Activated naive CD8-positive, alpha-beta T cell treated with anti-CD3 and anti-CD28 coated beads, Interleukin-2, amount 50 U/mL, for 24 hours (primary cell): ENCODE measurements at regions not wholly inside any gene's neighbourhood (a gene's known extent, or its start where the extent isn't known, plus 50 kb on each side); places are given as distances from the start of the nearest gene placed in this dataset.
"Not testable (repeated sequence)": the region's sequence is repeated elsewhere in the genome, so short reads cannot be mapped to it uniquely, and the experiment has no call there.

Experiments
- ATAC-seq: fragments of 150-1000 bp; cut with Tn5 transposase; one replicate; pipeline ENCODE4 v1.10.0; 2021
- DNase-seq: peaks from one replicate; pipeline ENCODE4 v3.0.0; 2021
- H3K27ac Mint-ChIP-seq: one replicate; pipeline ENCODE4 v1.8.0; 2021; ENCODE audit warnings: mild to moderate bottlenecking, mixed read lengths
- H3K27me3 Mint-ChIP-seq: one replicate; pipeline ENCODE4 v1.8.0; 2021; ENCODE audit warnings: mixed read lengths
- H3K36me3 Mint-ChIP-seq: one replicate; pipeline ENCODE4 v1.8.0; 2021; ENCODE audit warnings: low read depth, mixed read lengths
- H3K4me1 Mint-ChIP-seq: one replicate; pipeline ENCODE4 v1.8.0; 2021; ENCODE audit warnings: mixed read lengths
- H3K4me3 Mint-ChIP-seq: one replicate; pipeline ENCODE4 v1.8.0; 2021; ENCODE audit warnings: mild to moderate bottlenecking, moderate library complexity, mixed read lengths
- H3K9me3 Mint-ChIP-seq: one replicate; pipeline ENCODE4 v1.8.0; 2021; ENCODE audit warnings: mixed read lengths

DNA sequence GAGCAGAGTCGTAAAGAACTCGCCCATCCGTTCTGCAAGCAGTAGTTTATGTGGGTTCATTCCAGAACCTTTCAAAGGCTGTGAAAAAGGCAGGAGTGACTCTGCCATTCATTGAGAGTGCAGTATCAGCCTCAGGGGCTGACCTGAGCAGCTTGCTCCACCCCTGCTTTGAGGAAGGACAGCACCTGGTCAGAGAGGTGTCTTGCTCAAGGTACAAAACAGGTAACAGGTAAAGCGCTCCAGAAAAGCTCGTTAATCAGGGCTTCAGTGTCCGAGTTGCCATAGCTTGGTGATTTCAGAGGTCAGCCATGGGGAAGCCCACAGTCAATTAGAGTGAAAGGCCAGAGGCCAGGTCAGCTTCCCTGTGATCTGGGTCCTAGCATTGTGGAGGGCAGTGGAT, 251.1 kb downstream of the ABCC12 start:
- Mint-ChIP-seq H3K27me3 (no peaks in the 10 kb centered on the region), H3K9me3 (no peaks in the 10 kb centered on the region), H3K4me3 (no peak overlapping the region)

DNA sequence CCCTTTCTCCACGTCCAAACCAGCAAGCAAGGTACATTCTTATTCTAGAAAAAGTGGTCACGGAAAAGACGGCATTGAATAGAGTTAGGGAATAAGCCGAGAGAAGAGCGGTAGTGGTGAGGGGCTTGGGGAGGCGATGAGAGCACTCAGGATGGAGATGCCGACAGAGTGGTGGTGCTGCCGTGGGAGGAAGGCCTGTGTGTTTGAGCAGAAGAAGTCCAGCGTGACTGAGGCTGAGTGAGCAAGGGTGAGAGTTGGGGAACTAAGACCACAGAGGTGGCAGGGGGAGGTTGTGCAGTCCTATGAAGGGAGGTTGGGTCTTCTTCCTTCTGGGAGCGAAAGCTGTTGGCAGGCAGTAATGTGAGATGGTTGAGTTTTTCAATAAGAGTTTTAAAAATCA, 252.3 kb downstream of the ABCC12 start:
- no peak for ATAC-seq
- Mint-ChIP-seq H3K9me3 (peaks cover 6% of the 10 kb centered on the region), H3K4me3 (no peak overlapping the region), H3K4me1 (no peaks in the 10 kb centered on the region), H3K36me3 (no peaks in the 10 kb centered on the region), H3K27ac (no peak overlapping the region), H3K27me3 (no peaks in the 10 kb centered on the region)
- DNase-seq: no peak

More for the DNA sequence above, 251.1 kb downstream of the ABCC12 start:
- Mint-ChIP-seq H3K36me3 (no peaks in the 10 kb centered on the region), H3K27ac (no peak overlapping the region), H3K4me1 (no peaks in the 10 kb centered on the region)
- ATAC-seq: no peak
- no peak for DNase-seq

DNA sequence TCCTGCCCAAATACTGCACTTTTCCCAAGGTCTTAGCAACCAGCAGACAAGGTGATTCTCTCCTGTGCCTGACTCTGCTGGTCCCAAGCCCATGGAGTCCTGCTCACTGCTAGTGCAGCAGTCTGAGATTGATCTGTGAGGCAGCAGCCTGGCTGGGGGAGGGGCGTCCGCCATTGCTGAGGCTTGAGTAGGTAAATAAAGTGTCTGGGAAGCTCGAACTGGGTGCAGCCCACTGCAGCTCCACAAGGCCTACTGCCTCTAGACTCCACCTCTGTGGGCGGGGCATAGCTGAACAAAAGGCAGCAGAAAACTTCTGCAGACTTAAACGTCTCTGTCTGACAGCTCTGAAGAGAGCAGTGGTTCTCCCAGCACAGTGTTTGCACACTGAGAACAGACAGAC, 258.7 kb downstream of the ABCC12 start:
- H3K4me3 Mint-ChIP-seq, H3K36me3 Mint-ChIP-seq, H3K27me3 Mint-ChIP-seq, ATAC-seq, DNase-seq, H3K27ac Mint-ChIP-seq, H3K4me1 Mint-ChIP-seq: not testable (repeated sequence)
- H3K9me3 Mint-ChIP-seq: peaks cover 11% of the 10 kb centered on the region

DNA sequence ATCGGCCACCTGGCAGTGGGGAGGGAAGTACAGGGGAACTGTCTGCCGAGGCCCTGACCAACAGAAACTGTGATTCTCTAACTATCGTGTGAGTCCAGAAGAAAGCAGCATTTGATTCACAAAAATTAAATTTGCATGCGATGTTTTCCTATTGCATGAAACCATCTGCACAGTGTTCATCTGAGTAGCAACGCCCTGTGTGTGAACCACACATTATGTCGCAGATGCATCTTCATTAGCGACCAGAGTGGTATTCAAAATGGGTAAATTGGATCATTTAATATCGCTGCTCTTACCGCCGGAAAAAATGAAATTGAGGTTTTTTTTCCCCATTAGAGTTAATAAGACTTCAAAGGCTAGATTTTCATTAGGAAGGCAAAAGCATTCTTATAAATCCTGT, 260.6 kb downstream of the ABCC12 start:
- no peaks in the 10 kb centered on the region for H3K36me3 Mint-ChIP-seq
- H3K27me3 Mint-ChIP-seq: peaks cover 2% of the 10 kb centered on the region
- H3K4me3 Mint-ChIP-seq: no peak overlapping the region
- no peak for ATAC-seq
- H3K4me1 Mint-ChIP-seq: no peaks in the 10 kb centered on the region
- H3K9me3 Mint-ChIP-seq: peaks cover 11% of the 10 kb centered on the region
- H3K27ac Mint-ChIP-seq: no peak overlapping the region
- no peak for DNase-seq

DNA sequence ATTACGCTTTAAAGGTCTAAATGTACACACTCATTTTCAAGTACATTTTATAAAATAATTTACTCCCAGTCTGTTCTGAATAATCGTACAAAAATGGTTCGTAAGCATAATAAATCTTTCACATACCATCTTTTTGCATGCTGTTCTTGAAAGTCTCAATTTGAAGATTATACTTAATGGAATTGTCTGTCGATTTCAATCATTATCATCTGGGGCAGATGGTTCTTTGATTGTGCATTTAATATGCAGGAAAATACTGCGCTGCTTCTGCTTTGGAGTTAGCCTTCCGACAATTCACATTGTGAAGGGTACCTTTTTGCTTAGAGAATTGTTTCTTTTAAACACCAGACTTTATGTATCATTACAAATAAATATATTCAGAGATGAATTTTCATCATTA, 262.8 kb downstream of the ABCC12 start:
- ATAC-seq (no peak), DNase-seq (no peak)
- H3K9me3 Mint-ChIP-seq: peaks cover 2% of the 10 kb centered on the region
- H3K4me1 Mint-ChIP-seq: no peaks in the 10 kb centered on the region
- no peak overlapping the region for H3K4me3 Mint-ChIP-seq
- no peaks in the 10 kb centered on the region for H3K36me3 Mint-ChIP-seq
- H3K27me3 Mint-ChIP-seq: peaks cover 6% of the 10 kb centered on the region
- H3K27ac Mint-ChIP-seq: no peak overlapping the region

DNA sequence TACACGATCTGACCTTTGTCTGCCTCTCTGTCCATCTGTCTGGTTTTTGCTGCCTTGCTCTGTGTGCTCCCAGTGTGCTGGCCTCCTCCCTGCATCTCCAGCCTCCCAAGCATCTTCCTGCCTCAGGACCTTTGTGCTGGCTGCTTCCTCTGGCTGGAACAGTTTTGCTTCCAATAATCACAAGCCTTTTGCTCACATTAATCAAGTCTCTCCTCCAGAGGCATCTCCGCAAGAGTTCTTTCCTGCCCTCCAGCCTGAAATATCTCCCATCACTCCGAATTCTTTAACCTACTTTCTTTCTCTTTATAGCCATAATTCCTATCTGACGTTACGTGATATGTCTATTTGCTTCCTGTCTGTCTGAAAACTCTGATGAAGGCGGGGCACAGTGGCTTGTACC, 267.1 kb downstream of the ABCC12 start:
- no peaks in the 10 kb centered on the region for H3K9me3 Mint-ChIP-seq
- no peak overlapping the region for H3K27ac Mint-ChIP-seq
- ATAC-seq (no peak), DNase-seq (no peak)
- H3K36me3 Mint-ChIP-seq: no peaks in the 10 kb centered on the region
- H3K4me1 Mint-ChIP-seq: no peaks in the 10 kb centered on the region
- H3K27me3 Mint-ChIP-seq: peaks cover 18% of the 10 kb centered on the region
- no peak overlapping the region for H3K4me3 Mint-ChIP-seq

DNA sequence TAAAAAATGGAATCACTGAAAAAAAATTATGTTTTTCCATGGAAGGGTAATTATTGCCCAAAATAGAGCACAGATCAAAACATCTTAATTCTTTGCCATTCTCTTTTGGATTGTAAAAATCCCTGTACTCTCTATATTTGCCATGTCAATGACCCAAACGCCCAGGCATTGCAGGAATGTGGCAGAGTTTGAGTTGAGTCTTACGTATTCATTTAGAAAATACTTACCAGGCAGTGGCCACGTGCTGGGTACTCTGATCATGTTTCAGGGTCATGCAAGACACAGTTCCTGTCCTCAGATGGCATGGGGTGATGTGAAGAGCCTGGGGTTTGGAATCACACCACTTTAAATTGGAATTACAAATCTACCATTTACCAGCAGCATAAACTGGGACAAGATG, 267.7 kb downstream of the ABCC12 start:
- peaks cover 20% of the 10 kb centered on the region for H3K27me3 Mint-ChIP-seq
- no peaks in the 10 kb centered on the region for H3K4me1 Mint-ChIP-seq
- ATAC-seq (no peak), DNase-seq (no peak)
- H3K4me3 Mint-ChIP-seq: no peak overlapping the region
- no peak overlapping the region for H3K27ac Mint-ChIP-seq
- peaks cover 4% of the 10 kb centered on the region for H3K9me3 Mint-ChIP-seq
- H3K36me3 Mint-ChIP-seq: no peaks in the 10 kb centered on the region

DNA sequence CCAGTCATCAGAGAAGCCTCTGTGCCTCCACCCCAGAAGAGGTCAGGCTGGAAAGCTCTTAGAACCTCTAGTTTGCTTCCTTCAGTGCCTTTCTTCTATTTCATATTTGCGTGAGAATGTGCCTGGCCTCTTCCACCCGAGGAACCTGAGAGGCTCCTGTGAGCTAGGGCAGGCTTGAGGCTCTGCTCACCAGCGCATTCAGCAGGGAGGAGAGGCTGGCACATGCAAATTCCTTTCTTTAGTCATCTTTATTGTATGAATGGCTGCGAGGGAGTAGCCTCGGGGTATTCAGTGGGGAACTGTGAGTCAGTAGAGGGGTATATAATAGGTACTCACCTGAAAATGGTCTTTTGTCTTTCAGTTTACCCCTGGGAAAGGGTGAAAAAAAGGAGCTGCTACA, 268.3 kb downstream of the ABCC12 start:
- Mint-ChIP-seq H3K4me3 (no peak overlapping the region), H3K4me1 (no peaks in the 10 kb centered on the region), H3K9me3 (peaks cover 4% of the 10 kb centered on the region), H3K36me3 (no peaks in the 10 kb centered on the region), H3K27ac (no peak overlapping the region), H3K27me3 (peaks cover 20% of the 10 kb centered on the region)
- no peak for DNase-seq
- no peak for ATAC-seq

DNA sequence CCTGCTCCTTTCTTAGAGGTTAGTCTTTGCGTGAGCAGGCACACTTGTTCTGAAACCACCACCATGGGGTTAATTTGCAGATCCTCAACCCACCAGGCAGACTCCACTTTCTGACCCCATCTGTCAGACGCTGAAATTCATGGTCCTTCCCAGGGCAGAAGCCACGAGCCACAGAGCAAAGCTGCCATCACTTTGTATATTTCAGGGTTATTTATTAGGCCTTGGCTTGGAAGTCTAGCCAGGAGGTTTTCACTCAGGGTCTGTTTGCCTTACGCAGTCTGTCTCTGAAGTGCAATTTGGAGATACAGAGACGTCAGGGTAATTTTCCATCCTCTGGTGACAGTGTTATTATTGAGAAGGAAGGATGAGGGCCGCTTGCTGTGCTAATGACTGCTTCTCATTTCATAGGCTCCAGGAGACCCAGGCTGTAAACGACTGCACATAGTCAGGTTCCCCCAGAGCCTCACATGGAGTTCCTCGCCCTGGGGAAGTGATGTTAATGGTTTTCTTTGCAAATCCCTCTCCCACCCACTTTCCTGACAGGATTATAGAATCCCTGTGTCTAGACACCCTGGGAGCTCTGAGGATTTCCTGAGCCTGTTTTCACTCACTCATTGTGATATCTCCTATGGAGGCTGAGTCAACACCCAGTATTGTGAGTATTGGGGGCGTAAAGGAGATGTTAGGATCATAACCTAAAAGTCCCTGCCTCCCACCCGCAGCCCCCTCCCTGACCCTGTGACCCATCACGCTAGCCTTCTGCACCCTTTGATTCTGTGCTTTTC, 269.0 kb downstream of the ABCC12 start:
- H3K9me3 Mint-ChIP-seq: peaks cover 4% of the 10 kb centered on the region
- H3K27ac Mint-ChIP-seq: no peak overlapping the region
- ATAC-seq: no peak
- H3K27me3 Mint-ChIP-seq: peaks cover 20% of the 10 kb centered on the region
- DNase-seq: no peak
- H3K4me3 Mint-ChIP-seq: no peak overlapping the region
- H3K4me1 Mint-ChIP-seq: no peaks in the 10 kb centered on the region
- no peaks in the 10 kb centered on the region for H3K36me3 Mint-ChIP-seq

DNA sequence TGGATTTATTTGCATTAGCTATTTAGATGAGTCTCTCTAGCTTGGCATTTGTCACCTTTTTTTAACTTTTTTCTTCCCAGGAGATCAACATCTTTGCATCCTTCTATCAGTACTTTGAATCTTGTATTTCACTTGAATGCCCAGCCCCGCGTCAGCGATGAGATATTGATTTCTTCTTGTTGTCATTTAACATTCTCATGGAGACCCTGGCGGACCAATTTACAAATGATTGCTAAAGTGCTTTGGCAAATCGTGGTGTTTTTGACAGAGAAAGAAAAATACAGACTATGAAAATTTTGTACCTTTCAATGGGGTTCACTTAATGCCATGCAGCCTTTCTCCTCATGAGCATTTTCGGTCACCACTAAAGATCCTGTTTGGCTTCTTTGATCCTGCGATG, 269.7 kb downstream of the ABCC12 start:
- Mint-ChIP-seq H3K9me3 (peaks cover 4% of the 10 kb centered on the region), H3K27ac (no peak overlapping the region), H3K27me3 (peaks cover 20% of the 10 kb centered on the region), H3K4me3 (no peak overlapping the region), H3K4me1 (no peaks in the 10 kb centered on the region), H3K36me3 (no peaks in the 10 kb centered on the region)
- no peak for DNase-seq
- ATAC-seq: no peak

DNA sequence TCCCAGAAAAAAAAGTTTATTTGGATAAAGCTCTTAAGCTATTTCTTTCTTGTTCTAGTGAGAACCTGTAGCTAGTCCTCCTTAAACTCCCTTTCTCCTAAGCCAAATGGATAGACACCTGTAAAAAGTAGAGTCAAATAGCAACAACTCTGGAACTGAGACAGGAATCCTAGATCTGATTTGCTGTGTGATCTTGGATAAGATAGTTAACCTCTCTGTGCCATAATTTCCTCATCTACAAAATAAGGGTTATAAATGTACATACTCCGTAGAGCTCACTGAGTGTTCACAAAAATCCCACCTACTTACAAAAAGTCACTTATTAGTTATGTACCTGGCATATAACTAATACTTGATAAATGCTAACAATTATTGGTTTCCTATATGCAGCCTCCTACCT, 270.3 kb downstream of the ABCC12 start:
- no peaks in the 10 kb centered on the region for H3K4me1 Mint-ChIP-seq

DNA sequence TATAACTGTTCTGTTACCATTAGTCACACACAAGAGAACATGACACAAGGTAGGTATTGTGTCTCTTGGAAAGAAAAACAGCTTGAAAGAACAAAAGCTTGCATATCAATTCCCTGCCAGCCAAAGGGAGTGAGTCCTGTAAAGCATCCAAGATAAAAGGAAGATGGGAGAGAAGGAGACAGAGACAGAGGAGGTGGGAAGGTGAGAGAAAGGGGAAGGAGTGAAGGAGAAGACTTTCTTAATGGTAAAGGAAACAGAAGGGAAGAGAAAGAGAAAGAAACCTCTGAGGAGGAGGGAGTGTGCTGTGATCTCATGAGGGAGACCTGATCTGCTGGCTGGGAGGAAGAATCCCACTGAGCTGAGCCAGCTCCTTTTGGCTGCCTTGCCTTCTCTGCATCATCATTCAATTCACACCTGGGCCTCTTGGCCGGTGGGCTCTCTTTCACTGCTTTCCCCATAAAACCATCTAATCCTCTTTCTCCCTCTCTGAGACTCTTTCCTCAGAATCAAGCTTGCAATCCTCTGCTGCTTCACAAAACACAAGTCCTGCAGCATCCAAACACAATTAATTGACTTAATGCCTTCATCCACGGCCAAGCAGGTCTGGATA, 271.6 kb downstream of the ABCC12 start:
- no peaks in the 10 kb centered on the region for H3K4me1 Mint-ChIP-seq
- DNase-seq (no peak), ATAC-seq (no peak)
- peaks cover 4% of the 10 kb centered on the region for H3K9me3 Mint-ChIP-seq
- H3K4me3 Mint-ChIP-seq: no peak overlapping the region
- H3K27ac Mint-ChIP-seq: no peak overlapping the region
- H3K27me3 Mint-ChIP-seq: peaks cover 21% of the 10 kb centered on the region
- no peaks in the 10 kb centered on the region for H3K36me3 Mint-ChIP-seq

More for the DNA sequence above, 270.3 kb downstream of the ABCC12 start:
- Mint-ChIP-seq H3K4me3 (no peak overlapping the region), H3K36me3 (no peaks in the 10 kb centered on the region), H3K27ac (no peak overlapping the region), H3K9me3 (peaks cover 4% of the 10 kb centered on the region), H3K27me3 (peaks cover 21% of the 10 kb centered on the region)
- no peak for ATAC-seq
- DNase-seq: no peak

DNA sequence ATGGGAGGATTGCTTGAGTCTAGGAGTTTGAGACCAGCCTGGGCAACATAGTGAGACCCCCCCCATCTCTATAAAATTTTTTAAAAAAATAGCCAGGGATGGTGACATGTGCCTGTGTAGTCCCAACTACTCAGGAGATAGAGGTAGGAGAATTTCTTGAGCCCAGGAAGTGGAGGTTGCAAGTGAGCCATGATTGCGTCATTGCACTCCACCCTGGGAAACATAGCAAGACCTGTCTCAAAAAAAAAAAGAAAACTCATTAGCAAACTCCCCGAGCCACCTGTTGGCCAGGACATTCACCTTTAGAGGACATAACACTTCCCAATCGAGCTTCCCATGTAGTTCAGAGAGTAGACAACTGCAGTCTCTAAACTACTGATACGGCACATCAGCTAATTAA, 274.2 kb downstream of the ABCC12 start:
- no peak overlapping the region for H3K4me3 Mint-ChIP-seq
- H3K36me3 Mint-ChIP-seq: no peaks in the 10 kb centered on the region
- ATAC-seq: no peak

DNA sequence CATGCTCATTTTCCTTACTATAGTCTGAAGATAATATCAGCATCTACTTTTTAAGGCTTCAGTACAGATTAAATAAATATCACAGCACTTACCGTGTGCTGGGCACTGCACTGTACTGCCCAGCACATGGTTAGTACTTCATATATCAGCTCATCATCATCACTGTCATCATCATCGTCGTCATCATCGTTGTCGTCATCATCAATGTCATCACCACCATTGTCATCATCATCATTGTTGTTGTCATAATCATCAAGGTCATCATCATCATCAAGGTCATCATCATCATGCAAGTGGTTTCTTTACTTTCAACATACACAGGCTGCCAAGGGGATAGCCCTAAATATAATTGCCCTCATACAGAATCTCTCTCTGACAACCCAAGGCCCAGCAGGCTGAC, 275.1 kb downstream of the ABCC12 start:
- H3K36me3 Mint-ChIP-seq: no peaks in the 10 kb centered on the region
- H3K4me3 Mint-ChIP-seq: no peak overlapping the region
- ATAC-seq (no peak), DNase-seq (no peak)
- H3K4me1 Mint-ChIP-seq: no peaks in the 10 kb centered on the region
- H3K9me3 Mint-ChIP-seq: peaks cover 4% of the 10 kb centered on the region
- H3K27ac Mint-ChIP-seq: no peak overlapping the region
- H3K27me3 Mint-ChIP-seq: peaks cover 9% of the 10 kb centered on the region

More for the DNA sequence above, 274.2 kb downstream of the ABCC12 start:
- H3K27ac Mint-ChIP-seq: no peak overlapping the region
- H3K27me3 Mint-ChIP-seq: peaks cover 9% of the 10 kb centered on the region
- H3K4me1 Mint-ChIP-seq: no peaks in the 10 kb centered on the region
- H3K9me3 Mint-ChIP-seq: peaks cover 4% of the 10 kb centered on the region
- DNase-seq: no peak

DNA sequence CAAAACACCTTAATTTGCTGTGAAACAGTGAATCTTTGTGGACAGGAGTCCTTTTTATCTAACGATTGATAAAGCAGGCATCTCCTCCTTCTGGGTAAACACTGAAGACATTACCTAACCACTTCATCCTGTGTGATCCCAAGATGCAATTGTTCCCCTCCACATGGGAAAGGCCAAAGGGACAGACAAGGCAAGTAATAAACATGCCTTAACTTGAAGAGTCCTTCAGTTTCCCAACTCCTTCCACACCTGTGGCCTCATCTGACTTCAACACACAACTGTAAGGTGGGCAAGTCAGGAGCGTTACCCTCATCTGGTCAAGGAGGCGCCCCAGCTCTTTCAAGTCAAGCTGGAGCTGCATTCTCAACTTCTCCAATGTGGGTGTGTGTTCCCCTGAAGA, 278.6 kb downstream of the ABCC12 start:
- no peaks in the 10 kb centered on the region for H3K9me3 Mint-ChIP-seq
- H3K4me1 Mint-ChIP-seq: no peaks in the 10 kb centered on the region
- DNase-seq: no peak
- no peaks in the 10 kb centered on the region for H3K36me3 Mint-ChIP-seq
- no peak for ATAC-seq
- no peak overlapping the region for H3K27ac Mint-ChIP-seq
- peaks cover 5% of the 10 kb centered on the region for H3K27me3 Mint-ChIP-seq
- no peak overlapping the region for H3K4me3 Mint-ChIP-seq
